GM18502 (cell line): ENCODE measurements at regions not wholly inside any gene's neighbourhood (a gene's known extent, or its start where the extent isn't known, plus 50 kb on each side); places are given as distances from the start of the nearest gene placed in this dataset.

Experiments
- ATAC-seq: cut with Tn5 transposase; IDR thresholded peaks from one replicate; pipeline ENCODE4 v1.9.1; 2021; ENCODE audit warnings: mild to moderate bottlenecking; ENCODE audit not compliant: unreplicated experiment, poor library complexity

DNA sequence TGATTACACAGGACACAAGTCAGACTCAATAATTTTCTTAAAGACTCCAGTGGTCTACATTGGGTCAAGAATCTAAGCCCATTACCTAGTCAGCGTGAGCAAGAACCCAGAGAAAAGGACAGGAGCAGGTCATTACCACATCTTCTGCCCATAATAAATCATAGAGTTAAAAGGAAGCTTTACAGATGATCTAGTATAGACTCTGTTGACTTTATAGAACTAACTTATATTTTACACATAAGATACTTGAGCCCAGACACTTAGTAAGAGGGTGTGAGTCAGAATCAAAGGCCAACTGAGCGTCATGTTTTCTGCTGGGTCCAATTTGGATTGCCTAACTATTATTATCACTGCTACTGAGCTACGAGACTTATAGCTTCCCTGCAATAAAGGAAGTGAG is 206.1 kb upstream of the NPSR1 start:
- ATAC-seq = no peak

DNA sequence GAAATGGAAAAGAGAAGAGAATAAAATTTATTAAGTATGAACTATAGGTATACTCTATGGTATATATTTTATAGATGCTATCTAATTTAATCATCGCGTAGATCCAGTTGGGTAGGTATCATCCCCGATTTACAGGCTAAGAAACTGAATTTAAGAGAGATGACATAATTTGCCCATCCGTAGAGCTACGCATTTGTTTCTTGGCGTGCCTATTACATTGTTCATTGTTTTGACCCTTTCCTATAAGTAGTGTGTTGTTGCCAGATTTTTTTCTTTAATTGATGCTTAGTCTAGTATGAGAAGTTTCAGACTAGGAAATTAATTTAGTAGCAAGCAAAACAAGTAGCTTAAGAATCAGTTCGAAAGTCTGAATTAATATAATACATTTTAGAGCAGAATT is 205.7 kb upstream of the NPSR1 start:
- no peak for ATAC-seq

DNA sequence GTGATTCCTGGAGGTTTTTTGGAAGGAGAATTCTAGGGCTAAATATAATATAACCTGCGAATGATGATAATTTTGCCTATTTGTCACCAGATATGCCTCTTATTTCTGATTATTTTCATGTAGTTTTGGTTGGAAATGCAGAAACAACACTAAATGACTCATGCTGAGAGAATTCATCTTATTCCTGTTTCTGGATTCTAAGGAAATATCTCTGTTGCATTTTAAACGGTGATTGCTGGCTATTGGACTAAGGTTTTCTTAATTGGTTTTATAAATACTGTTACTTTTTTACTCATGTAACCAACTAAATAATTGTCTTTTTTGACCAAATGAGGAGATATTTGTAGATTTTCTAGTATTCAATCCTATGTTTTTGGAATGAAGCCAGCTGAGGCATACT is 204.9 kb upstream of the NPSR1 start:
- no peak for ATAC-seq

DNA sequence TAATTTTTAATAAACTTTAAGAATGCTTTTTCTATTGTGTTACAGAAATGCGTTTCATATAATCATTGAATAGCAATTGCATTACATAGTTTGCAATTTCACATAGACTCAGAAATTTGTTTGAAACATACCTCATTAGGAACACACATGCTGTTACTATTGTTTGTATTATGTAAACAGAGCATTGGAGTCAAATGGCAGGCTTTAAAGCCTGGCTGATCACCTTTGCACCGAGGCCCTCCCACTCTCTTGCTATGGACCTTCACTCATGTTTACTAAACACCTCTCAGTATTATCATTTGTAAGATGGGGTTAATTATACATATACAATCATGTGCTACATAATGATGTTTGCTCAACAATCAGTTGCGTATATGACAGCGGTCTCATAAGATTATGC is 203.6 kb upstream of the NPSR1 start:
- ATAC-seq = no peak

DNA sequence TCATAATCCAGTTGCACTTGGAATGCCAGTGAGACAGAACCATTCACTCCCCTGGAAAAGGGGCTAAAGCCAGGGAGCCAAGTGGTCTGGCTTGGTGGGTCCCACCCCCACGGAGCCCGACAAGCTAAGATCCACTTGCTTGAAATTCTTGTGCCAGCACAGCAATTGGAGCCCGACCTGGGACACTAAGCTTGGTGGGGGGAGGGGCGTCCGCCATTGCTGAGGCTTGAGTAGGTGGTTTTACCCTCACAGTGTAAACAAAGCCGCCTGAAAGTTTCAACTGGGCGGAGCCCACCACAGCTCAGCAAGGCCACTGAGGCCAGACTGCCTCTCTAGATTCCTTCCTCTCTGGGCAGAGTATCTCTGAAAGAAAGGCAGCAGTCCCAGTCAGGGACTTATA is 200.7 kb upstream of the NPSR1 start:
- no peak for ATAC-seq

DNA sequence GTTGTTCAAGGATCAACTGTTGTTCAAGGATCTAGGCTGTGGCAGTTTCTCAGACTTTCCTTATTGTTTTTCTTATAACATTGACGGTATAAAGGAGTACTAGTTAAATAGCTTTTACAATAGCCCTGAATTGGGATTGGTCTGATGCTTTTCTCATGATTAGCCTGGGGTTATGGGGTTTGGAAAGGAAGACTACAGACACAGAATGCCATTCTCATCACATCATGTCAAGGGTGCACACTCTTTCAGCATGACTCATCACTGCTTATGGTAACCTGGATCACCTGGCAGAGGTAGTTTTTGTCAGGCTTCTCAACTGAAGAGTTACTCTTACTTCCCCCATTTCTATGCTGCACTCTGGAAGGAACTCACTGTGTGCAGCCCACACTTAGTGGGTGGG is 194.2 kb upstream of the NPSR1 start:
- no peak for ATAC-seq

DNA sequence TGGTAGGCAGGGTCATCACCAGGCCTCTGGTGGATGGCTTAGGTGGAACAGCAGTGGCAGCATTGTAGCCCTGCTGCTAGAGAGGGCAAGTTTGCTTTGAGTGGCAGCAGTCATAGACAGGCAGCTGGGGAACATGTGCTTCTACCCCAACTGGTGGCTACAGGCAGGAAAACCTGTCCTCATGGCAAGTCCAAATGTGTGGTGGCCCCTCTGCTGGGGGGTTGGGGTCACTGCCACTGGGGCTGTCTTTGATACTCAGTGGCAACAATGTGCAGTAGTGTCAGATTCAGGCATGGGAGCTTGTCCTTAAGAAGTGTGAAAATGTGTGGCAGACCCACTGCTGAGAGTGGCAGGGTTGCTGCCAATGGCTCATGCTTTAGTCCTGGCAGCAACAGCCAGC is 186.2 kb upstream of the NPSR1 start:
- ATAC-seq = no peak

DNA sequence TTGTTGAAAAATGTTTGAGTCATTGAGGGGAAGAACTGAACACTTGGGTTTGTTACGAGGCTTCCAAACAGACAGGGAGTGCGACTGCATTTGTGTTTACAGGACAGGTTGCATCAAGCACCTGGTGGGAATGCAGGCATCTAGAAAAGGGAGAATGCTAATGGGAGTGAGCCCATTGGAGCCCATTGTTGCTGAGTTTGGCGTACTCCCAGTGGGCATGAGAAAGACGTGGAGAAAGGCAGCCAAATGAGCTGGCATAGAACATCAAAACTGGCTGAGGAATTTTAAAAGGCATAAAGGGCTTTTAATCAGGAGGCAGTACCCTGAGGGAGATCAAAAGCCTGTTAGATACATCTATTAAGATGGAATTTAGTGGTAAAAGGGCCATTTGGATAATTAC is 171.6 kb upstream of the NPSR1 start:
- ATAC-seq = no peak

DNA sequence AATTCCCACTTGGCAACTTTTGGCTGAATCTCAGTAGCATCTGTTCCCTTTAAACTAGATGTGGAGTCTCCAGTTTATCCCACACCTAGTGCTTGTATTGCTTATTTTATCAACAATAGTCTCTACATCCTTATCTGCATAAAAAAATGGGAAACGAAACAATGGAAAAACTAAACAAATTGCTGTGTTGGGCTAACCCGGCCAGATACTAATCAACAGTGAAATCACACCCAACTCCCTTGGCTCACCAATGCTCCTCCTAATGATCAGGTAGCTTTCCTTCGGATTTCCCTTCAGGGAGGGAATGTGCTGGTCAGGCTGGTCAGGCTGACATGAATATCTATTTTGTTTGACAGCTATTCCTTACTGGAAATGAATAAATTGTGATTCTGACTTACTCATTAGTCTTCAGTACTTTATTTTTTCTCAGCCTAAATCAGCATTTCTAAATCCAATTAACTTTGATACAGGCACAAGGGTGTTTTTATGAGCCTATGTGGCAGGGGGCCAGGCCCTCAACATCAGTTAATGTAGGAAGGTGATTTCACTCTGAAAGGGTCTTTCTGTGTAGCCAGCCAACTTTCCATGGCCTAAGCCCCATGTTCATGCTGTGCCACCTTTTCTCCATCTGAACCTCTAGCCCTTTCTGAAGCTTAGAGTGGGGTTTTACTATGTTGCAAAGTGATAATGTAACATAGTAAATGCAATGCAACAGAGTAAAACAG is 170.5 kb upstream of the NPSR1 start:
- ATAC-seq = no peak

DNA sequence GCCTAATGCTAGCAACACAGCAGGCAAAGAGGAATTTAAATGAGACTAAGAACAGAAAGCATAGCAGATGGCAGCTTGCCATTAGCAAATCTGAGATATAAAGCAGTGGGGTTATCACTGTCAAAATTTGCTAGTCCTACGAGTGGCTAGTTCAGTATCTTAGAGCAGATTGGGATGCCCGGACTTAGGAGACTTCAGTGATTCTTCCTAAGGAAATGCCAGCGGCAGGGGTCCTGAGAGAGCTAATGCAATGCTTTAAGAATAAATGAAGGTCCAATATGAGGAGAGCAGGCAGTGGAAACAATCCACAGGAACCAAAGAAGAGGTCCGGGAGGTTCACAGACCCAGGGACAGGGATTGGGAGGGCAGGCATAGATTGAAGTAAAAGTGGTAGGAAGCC is 169.3 kb upstream of the NPSR1 start:
- ATAC-seq = no peak

DNA sequence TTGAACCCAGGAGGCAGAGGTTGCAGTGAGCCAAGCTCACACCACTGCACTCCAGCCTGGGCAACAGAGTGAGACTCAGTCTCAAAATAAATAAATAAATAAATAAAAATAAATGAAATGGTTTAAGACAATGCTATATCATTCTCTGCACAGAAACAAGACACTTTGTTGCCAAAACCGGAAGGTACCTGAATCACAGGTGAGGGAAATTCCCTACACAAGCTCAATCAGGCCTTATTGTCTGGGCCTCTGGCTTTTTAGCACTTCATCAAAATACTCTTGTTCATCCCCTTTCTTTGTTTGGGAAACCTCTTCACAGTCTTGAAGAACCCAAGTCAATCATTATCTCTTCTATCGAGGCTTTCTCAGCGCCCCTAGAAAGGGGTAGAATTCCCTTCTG is 166.1 kb upstream of the NPSR1 start:
- no peak for ATAC-seq

DNA sequence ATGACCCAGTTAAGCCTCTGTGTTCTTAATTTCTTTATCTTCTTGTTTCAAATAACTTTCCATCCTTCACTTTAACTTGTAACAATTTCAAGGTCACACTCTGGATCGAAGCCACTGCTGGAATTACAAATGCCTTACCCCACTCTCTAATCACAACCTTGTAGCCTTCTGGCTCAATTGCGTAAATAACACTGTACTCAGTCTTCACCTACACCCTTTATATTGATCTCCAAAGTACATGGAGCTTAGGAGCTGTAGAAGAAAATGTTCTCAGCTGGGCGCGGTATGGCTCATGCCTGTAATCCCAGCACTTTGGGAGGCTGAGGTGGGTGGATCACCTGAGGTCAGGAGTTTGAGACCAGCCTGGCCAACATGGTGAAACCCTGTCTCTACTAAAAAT is 164.3 kb upstream of the NPSR1 start:
- no peak for ATAC-seq

DNA sequence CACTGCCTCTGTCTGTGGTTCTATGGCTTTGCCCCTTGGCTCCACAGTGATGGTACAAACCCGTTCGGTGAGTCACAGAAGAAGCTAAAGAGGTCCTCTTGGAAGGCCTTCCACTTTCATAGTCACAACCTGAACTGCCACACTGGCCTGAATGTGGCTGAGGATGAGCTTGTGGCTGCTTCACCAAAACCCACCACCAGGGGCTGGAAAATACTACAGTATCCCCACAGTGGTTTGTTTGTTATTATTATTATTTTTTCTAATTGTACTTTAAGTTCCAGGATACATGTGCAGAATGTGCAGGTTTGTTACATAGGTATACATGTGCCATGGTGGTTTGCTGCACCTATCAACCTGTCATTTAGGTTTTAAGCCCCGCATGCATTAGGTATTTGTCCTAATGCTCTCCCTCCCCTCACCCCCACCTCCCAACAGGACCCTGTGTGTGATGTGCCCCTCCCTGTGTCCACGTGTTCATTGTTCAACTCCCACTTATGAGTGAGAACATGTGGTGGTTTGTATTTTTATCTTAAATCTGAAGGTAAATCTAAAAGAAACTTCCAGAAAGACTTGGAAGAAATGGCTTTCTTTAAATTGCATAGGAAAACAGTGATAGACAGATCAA is 160.8 kb upstream of the NPSR1 start:
- no peak for ATAC-seq

DNA sequence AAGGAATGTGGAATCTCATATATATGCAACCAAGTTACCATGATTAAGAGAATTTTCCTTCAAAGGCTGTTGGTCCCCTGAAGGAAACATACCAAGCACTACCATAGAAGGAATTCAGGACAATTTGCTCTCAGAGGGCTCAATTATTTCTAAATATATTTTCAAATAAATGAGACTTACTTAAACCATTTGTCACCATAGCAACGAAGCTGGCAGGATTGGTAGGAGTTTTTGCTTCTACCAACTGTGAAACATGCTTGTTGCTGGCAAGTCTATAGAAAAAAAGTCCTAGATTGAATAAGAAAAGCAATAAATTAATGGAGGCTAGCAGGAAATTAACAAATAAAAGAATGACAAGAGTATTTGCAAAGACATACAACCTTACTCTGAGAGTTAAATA is 156.9 kb upstream of the NPSR1 start:
- no peak for ATAC-seq

DNA sequence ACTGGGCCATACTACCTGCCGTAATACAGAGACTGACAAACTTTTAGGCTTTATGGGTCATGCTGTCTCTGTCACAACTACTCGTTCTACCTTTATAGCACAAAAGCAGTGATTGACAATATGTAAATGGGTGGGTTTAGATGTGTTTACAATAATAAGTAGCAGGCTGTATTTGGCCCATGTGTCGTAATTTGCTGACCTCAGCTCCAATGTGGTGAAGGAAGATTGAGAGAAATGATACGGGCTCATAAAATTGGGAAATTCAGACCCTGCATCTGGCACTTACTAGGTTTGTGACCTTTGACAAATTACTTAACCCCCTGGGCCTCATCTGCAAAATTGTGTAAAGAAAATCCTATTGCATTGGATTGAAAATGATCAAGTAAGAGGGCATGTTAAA is 150.8 kb upstream of the NPSR1 start:
- no peak for ATAC-seq

DNA sequence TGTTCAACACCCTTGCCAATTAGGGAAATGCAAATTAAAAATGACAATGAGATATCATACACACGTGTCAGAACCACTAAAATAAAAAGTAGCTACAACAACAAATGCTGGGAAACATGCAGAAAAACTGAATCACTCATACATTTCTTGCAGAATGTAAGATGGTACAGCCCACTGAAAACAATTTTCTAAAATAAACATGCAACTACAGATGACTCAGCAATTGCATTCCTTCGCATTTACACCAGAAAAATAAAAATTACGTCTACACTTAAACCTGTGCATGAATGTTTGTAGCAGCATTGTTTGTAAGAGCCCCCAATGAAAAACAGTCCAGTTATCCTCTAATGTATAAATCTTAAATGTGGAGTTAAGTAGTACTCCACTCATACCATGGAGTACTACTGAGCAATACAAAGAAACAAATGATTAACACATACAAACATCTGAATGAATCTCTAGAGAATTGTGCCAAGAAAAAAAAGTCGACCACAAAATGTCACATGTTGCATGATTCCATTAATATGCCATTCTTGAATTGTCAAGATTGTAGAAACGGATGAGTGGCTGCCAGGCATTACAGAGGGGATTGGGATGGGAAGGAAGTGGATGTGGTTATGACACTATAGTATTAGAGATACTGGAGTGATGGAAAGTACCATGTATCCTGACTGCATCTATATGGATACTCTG is 134.6 kb upstream of the NPSR1 start:
- ATAC-seq = no peak

DNA sequence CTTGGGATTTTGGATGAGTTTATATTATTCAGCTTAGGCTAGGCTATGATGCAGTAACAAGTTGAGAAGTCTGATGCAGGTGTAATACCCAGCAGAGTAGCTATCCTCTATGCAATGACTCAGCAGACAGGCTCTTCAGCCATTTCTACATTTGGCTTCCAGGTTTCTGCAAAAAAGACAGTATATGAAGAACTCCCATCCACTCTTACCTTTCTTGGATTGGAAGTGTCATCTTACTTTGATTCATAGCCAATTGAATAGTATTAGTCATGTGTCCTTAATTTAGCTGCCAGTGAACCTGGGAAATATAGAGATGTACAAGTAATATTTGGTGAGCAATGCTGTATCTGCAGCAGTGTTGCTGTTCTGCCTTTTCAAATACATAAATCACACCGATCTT is 127.8 kb upstream of the NPSR1 start:
- ATAC-seq = no peak

DNA sequence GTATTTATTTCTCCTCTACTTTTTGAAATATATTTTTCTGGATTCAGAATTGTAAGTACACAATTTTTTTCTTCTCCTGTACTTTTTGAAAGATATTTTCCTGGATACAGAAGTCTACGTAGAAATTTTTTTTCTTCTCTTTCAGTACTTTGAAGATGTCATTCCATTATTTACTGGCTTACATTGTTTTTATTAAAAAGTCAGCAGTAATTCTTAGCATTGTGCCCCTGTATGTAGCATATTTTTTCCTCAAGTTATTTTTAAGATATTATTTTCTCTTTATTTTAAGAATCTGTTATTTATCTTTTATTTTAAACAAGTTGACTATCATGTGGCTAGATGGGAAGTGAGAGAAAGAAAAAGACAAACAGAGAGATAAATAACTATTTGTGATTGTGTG is 119.0 kb upstream of the NPSR1 start:
- ATAC-seq = no peak

DNA sequence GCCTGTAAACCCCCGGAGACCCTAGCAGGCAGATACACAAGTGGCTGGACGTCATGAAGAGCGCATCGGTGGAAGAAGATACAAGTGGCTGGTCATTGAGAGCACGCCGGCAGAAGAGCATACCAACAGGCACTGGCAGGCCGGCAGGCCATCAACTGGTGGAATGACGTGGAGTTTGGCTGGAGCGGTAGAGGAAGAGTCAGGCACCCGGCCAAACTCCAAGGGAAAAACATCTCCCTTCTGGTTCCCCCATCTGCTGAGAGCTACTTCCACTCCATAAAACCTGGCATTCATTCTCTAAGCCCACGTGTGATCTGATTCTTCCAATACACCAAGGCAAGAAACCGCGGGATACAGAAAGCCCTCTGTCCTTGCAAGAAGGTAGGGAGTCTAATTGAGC is 113.4 kb upstream of the NPSR1 start:
- no peak for ATAC-seq

DNA sequence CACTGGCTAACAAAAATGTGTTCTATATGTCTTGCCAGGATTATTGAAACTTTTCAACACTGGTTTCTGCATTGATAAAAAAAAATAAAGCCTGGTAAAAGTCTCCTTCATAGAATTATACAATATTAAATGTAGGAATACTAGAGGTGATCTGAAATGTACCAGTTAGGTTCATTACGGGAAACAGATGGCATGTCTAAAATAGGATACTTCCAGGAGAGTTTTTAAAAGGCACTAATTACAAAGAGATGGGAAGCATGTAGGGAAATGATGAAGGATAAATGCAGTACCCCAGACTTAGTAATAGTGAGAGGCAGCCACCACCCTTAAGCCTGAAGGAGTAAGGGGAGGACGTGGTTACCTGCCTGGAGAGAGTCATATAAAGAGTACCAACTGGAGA is 107.0 kb upstream of the NPSR1 start:
- ATAC-seq = no peak

DNA sequence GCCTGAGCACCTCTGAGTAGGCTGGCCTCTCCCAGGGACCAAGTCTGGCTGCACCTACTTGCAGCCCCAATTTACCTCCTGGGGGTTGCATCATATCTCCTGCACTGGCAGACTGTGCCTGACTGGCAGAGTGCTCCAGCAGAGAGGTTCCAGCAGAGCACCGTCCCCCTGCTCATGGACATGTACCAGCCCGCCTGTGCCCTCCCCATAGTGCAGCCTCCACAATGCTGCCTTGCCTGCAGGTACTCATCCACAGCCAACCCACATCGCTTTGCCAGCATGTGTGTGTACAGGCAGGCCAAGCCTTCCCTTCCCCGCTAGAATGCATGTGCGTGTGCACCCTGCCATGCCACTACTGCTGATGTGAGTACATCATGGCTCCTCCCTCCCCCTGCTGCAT is 105.5 kb upstream of the NPSR1 start:
- ATAC-seq = no peak

DNA sequence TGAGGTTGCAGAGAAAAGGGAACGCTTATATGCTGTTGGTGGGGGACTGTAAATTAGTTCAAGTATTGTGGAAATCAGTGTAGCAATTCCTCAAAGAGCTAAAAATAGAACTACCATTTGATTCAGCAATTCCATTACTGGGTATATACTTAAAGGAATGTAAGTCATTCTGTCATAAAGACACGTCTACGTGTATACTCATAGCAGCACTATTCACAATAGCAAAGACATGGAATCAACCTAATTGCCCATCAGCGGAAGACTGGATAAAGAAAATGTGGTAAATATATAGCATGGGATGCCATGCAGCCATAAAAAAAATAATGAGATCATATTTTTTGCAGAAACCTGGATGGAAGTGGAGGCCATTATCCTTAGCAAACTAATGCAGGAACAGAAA is 100.0 kb upstream of the NPSR1 start:
- ATAC-seq = no peak
